T-helper 1 cell (primary cell): ENCODE measurements at regions not wholly inside any gene's neighbourhood (a gene's known extent, or its start where the extent isn't known, plus 50 kb on each side); places are given as distances from the start of the nearest gene placed in this dataset.

Source experiments
- DNase-seq, 5 donors: peaks; one replicate each; pipeline ENCODE4 v3.0.0-alpha.2; 2012 to 2020

- no peak for DNase-seq
Observed at GRCh38 chr15:101590785-101591184, 61.4 kb downstream of the TM2D3 start.

GRCh38 chr15:101583284-101583683 is 68.9 kb downstream of the TM2D3 start:
- DNase-seq = no peak

DNA sequence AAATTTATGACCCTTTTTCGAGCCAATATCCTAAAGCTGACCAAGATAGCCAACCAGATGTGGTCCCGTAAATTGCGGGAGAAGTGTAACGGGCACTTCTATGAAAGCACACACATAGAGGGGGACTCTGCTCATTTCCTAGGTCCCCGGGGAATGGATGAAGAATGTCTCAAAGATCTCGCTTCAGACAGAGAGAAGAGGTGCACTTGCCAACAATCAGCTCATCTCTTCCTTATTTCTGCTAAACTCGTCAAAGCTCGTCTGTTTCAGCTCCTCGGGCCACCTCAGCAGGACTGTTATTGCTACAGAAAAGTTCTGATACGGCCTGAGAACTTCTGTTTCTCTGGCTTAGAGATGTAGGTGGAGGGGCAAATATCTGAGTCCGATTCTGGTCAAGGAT is 71.8 kb downstream of the TM2D3 start:
- no peak for DNase-seq

DNA sequence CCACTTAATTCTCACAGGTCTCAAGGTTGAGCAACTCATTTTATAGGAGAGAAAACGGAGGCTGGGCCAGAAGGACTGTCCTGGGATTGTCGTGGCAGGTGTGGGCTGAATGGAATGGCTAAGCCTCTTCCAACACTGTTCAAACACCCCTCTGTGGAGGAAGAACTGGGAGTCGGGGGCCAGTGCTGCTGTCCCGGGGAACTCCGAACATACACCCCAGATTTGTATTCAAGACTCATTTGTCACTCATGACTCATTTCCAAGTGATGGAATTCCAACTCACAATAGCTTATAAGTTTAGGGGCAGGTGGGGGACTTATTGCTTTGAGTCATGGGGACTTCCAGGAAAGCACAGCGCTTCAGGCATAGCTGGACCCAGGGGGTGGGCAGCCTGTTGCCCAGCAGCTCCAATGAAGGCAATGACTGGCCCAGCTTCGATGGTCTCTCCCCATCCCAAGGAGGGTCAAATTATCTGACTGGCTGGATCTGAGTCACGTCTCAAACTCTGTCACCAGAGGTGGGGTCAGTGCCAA is 72.5 kb downstream of the TM2D3 start:
- DNase-seq = no peak

DNA sequence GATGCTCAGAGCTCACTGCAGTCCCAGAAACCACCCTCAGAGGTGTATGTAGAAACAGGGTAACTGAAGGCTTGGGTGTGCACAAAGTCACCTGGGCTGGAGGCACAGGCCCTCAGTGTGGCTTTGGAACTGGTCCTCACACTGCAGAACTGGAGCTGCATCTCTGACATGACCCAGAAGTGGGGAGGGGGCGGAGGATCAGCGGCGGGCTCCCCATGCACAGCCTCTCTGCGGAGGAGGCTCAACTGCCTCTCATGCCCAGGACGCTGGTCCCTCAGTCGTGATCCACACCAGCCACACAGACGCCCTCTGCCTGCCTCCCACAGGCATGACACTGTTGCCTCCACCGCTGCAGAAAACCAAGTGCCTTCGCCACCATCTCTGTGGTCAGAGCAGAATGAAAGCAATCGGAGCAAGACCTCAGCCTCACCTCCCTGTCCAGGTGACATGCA is 73.7 kb downstream of the TM2D3 start:
- DNase-seq = peak in 1 of 5 donors; percentile 10

DNA sequence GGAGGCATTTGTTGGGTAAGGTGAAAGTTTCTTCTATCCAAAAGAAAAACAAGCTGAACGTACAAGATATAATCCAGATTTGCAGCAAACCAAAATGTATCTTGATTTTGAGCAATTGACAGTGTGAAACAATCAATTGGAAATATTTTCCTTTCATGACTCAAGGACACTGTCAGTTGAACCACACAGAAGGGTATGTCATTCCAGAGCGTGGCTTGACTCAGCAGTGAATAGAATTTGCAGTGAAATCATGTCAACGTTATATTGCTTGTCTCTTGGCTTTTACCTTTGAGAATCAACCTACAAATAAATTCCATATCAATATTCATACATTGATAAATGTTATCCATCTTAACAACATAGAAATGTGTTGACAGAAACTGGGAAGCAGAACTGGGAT is 78.2 kb downstream of the TM2D3 start:
- DNase-seq = no peak

GRCh38 chr15:101570241-101570640 is 80.7 kb upstream of the PCSK6 start:
- no peak for DNase-seq

DNA sequence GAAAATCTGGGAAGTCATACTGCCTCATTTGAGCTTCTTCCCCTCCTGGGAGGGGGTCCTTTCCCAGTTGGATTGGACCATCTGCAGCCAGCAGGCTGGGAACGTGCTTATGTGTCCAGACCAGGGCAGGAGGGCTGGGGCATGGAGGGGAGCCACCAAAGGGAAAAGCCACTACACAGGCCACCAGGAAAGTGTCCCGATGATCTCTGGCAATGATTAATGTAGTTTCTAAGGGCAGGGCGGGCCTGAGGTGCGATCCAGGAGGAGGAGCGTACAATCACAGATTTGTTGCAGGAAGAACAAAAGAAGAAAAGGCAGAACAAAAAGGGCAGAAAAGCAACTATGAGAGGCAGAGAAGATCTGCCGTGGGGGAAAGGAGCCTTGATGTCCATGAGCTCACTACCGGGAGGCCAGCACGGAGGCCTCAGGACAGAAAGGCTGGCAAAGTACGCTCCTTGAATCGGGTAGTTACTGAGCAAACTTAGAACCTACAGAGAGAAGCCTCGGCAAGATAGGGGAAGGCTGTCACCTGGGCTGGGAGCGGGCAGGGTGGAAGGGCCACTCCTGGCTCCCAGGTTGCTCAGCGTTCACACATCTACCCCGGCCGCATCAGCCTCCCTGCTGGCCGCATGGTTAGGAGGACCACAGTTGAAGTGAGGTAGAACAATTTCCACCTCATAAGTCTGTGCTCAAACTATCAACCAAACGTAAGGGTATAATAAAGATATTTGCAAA is 79.5 kb upstream of the PCSK6 start:
- no peak for DNase-seq

DNA sequence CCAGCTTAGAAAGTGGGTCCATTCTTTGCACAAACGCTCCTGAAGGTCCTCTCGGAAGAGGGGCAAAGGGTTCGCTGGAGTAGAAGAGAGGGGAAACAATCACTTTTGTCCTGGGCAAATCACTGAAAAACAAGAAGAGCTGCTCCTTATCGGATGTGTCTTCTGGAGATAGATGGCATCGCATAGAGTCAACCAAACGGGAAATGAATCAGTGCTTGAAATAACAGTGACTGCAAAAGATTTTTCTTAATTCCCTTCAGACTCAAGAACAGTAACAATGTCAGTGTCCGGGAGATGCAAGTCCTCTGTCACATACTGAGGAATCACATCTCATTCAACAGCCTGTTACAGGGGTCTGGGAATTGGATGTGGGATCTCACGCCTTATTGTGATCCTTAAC is 78.8 kb upstream of the PCSK6 start:
- no peak for DNase-seq

DNA sequence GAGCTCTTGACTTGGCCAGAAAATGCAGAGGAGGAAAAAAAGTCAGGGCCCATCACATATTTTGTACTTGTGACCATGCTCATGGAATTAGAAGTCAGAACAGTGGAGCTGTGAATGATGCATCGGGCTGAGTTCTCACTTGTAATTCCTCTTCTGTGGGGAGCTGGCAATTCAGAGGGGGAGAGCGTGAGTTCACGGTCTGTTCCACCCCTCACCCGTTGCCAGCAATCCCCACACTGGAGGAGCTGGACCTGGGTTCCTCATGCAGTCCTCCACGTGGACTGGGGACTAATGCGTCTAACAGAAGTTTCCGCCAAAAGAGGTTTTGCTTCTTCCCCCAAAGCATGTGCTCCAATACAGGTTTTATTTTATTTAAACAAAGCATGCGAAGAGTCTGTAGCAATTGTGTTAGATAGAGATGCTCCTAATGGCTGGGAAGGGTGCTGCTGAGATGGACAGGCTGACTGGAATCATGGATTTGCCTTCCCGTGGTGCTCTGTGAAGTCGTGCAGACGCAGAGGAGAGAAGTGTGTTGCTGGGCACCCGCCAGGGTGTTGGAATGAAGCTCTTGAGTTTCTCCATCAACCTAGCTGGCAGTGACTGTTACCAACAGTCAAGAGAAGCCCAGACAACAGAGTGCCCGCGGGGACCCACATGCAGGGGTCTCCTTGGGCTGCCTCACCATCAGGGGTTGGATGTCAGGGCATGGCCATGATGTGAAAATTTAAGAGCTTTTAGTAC is 77.4 kb upstream of the PCSK6 start:
- no peak for DNase-seq

DNA sequence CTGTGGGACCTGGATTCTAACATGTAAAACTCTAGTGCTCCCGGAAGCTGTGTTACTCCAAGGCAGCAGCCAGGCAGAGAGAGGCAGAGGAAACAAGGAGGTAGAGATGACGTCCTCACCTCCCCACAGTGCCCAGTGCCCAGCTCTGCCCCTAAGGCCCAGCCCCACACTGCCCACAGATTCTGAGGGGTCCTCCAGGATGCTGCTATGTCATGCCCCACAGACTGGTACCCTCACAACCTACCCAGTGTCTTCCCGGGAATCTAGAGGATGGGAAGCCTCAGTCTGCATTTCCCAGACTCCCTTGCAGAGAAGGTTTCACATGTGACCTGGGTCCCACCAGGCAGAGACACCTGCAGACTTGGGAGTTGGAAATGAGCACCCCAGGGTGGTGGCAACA is 75.9 kb upstream of the PCSK6 start:
- DNase-seq = no peak

GRCh38 chr15:101563176-101563796 is 73.8 kb upstream of the PCSK6 start:
- no peak for DNase-seq

- no peak for DNase-seq
Observed at GRCh38 chr15:101562428-101563059, 73.0 kb upstream of the PCSK6 start.

GRCh38 chr15:101561584-101561906 is 72.0 kb upstream of the PCSK6 start:
- DNase-seq = no peak

GRCh38 chr15:101560722-101561583 is 71.4 kb upstream of the PCSK6 start:
- DNase-seq = no peak

DNA sequence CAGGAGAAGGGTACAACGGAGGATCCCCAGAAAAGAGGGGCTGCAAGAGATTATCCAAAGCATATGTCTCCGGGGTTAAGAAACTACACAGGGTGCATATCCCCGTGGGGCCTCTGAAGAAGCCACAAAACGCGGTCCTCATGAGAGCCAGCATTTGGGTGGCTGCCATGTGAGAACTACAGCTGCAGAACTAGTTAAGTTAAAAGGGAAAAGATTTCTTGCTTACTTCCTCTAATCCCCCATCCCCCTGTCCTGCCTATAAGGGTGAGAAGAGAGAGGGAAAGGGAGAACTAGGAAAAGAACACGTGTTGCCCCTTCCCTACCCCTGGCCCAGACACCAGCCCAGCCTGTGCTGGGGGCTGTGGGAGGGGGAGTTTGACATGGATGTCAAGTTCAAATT is 70.4 kb upstream of the PCSK6 start:
- DNase-seq = no peak

- no peak for DNase-seq
Observed at GRCh38 chr15:101558221-101558941, 68.9 kb upstream of the PCSK6 start.

- no peak for DNase-seq
Observed at GRCh38 chr15:101556273-101556672, 66.8 kb upstream of the PCSK6 start.

- DNase-seq = no peak
Observed at GRCh38 chr15:101554115-101554915, 64.8 kb upstream of the PCSK6 start.

- no peak for DNase-seq
Observed at GRCh38 chr15:101551696-101552591, 62.4 kb upstream of the PCSK6 start.
